ENCODE measurements at regions not wholly inside any gene's neighbourhood (a gene's known extent, or its start where the extent isn't known, plus 50 kb on each side); places are given as distances from the start of the nearest gene placed in this dataset.

- H3K27ac ChIP-seq (replicated peaks) = no peak overlapping the region
- TF ChIP-seq POLR2AphosphoS5 (IDR thresholded peaks at IDR 0.05; ENCODE audit: low read depth) = no peak
- TF ChIP-seq REST (IDR thresholded peaks at IDR 0.05; ENCODE audit: insufficient replicate concordance, low read depth) = no peak
- no peak for TF ChIP-seq GABPA (IDR thresholded peaks at IDR 0.05; ENCODE audit: low read depth)
- no peak for TF ChIP-seq CTCF (IDR thresholded peaks at IDR 0.05; ENCODE audit: insufficient read depth, low read length)
- TF ChIP-seq SPI1 (IDR thresholded peaks at IDR 0.05; ENCODE audit: borderline replicate concordance, low read depth) = no peak
- no peaks in the 10 kb centered on the region for H3K27me3 ChIP-seq (ENCODE audit: insufficient read depth, poor library complexity, severe bottlenecking)
- DNase-seq (ENCODE audit: low read depth in 1 of 2, low spot score in 1 of 2) = no peak
- no peak overlapping the region for H3K4me3 ChIP-seq (replicated peaks; ENCODE audit: insufficient read depth, low read length)
Measured at GRCh38 chr1:14308460-14308859, 290.0 kb upstream of the KAZN start.

GRCh38 chr1:14309984-14310383 is 288.5 kb upstream of the KAZN start:
- Histone ChIP-seq H3K27ac (replicated peaks) (no peak overlapping the region), H3K27me3 (ENCODE audit: insufficient read depth, poor library complexity, severe bottlenecking) (no peaks in the 10 kb centered on the region), H3K4me3 (replicated peaks; ENCODE audit: insufficient read depth, low read length) (no peak overlapping the region)
- no peak for DNase-seq (ENCODE audit: low read depth in 1 of 2, low spot score in 1 of 2)
- no peak for TF ChIP-seq SPI1 (IDR thresholded peaks at IDR 0.05; ENCODE audit: borderline replicate concordance, low read depth)

GRCh38 chr1:14310476-14310875 is 288.0 kb upstream of the KAZN start:
- DNase-seq (ENCODE audit: low read depth in 1 of 2, low spot score in 1 of 2) = no peak
- no peak overlapping the region for H3K4me3 ChIP-seq (replicated peaks; ENCODE audit: insufficient read depth, low read length)
- H3K27ac ChIP-seq (replicated peaks) = no peak overlapping the region
- H3K27me3 ChIP-seq (ENCODE audit: insufficient read depth, poor library complexity, severe bottlenecking) = no peaks in the 10 kb centered on the region
- TF ChIP-seq POLR2AphosphoS5 (IDR thresholded peaks at IDR 0.05; ENCODE audit: low read depth) (no peak), GABPA (IDR thresholded peaks at IDR 0.05; ENCODE audit: low read depth) (no peak), CTCF (IDR thresholded peaks at IDR 0.05; ENCODE audit: insufficient read depth, low read length) (no peak), REST (IDR thresholded peaks at IDR 0.05; ENCODE audit: insufficient replicate concordance, low read depth) (no peak), SPI1 (IDR thresholded peaks at IDR 0.05; ENCODE audit: borderline replicate concordance, low read depth) (no peak)

GRCh38 chr1:14313731-14314431 is 284.6 kb upstream of the KAZN start:
- Histone ChIP-seq H3K4me3 (replicated peaks; ENCODE audit: insufficient read depth, low read length) (no peak overlapping the region), H3K27ac (replicated peaks) (no peak overlapping the region), H3K27me3 (ENCODE audit: insufficient read depth, poor library complexity, severe bottlenecking) (no peaks in the 10 kb centered on the region)
- TF ChIP-seq CTCF (IDR thresholded peaks at IDR 0.05; ENCODE audit: insufficient read depth, low read length) (no peak), REST (IDR thresholded peaks at IDR 0.05; ENCODE audit: insufficient replicate concordance, low read depth) (no peak), POLR2AphosphoS5 (IDR thresholded peaks at IDR 0.05; ENCODE audit: low read depth) (no peak), GABPA (IDR thresholded peaks at IDR 0.05; ENCODE audit: low read depth) (no peak), SPI1 (IDR thresholded peaks at IDR 0.05; ENCODE audit: borderline replicate concordance, low read depth) (no peak)
- DNase-seq (ENCODE audit: low read depth in 1 of 2, low spot score in 1 of 2) = no peak
